NCI-H1048 (cell line): ENCODE measurements at regions not wholly inside any gene's neighbourhood (a gene's known extent, or its start where the extent isn't known, plus 50 kb on each side); places are given as distances from the start of the nearest gene placed in this dataset.

Experiments used
- DNase-seq: peaks from one replicate; lab custom pipeline; 2025; lab: John Stamatoyannopoulos, UW

GRCh38 chr3:98962951-98963350 lies 61.5 kb upstream of the DCBLD2 start:
- no peak for DNase-seq

GRCh38 chr3:98962189-98962930 lies 60.9 kb upstream of the DCBLD2 start:
- DNase-seq, result no peak

- DNase-seq, result no peak
Measured at GRCh38 chr3:98961161-98962155, 60.0 kb upstream of the DCBLD2 start.

GRCh38 chr3:98957681-98958080 lies 56.2 kb upstream of the DCBLD2 start:
- DNase-seq, result no peak

- DNase-seq, result no peak
Measured at GRCh38 chr3:98956008-98956407, 54.5 kb upstream of the DCBLD2 start.

GRCh38 chr3:98954791-98955604 lies 53.5 kb upstream of the DCBLD2 start:
- DNase-seq, result no peak

- DNase-seq, result no peak
Measured at GRCh38 chr3:98954242-98954641, 52.7 kb upstream of the DCBLD2 start.

- DNase-seq, result no peak
Measured at GRCh38 chr3:98952404-98952803, 50.9 kb upstream of the DCBLD2 start.
